GM23338 (cell line): ENCODE measurements at regions not wholly inside any gene's neighbourhood (a gene's known extent, or its start where the extent isn't known, plus 50 kb on each side); places are given as distances from the start of the nearest gene placed in this dataset.

Experiments
- ATAC-seq: fragments of 200-7000 bp; cut with Tn5 transposase; 3 replicates; pipeline ENCODE4 v1.9.1; 2020
- DNase-seq: peaks from one replicate; pipeline ENCODE4 v3.0.0-alpha.2; 2015; ENCODE audit warnings: low spot score
- H2AFZ ChIP-seq: fragments of 200-600 bp; sonication (generic); 2 replicates; pipeline ENCODE4 v1.8.0; 2016; ENCODE audit warnings: antibody characterized with exemption, mild to moderate bottlenecking, moderate library complexity
- H3F3A ChIP-seq: fragments of 200-600 bp; sonication (generic); replicated peaks from 2 replicates; pipeline ENCODE4 v1.8.0; 2017; ENCODE audit warnings: antibody characterized with exemption, mixed run types, low read depth
- H3K27ac ChIP-seq: fragments of 200-600 bp; sonication (generic); 2 replicates; pipeline ENCODE4 v1.6.1; 2016; ENCODE audit warnings: low read depth
- H3K27me3 ChIP-seq: fragments of 200-600 bp; sonication (generic); 2 replicates; pipeline ENCODE4 v1.8.0; 2016; ENCODE audit warnings: mild to moderate bottlenecking, mixed run types, moderate library complexity; ENCODE audit not compliant: insufficient read depth
- H3K36me3 ChIP-seq: fragments of 200-600 bp; sonication (generic); 2 replicates; pipeline ENCODE4 v1.8.0; 2016; ENCODE audit warnings: mild to moderate bottlenecking; ENCODE audit not compliant: insufficient read depth
- H3K4me1 ChIP-seq: fragments of 200-600 bp; sonication (generic); 2 replicates; pipeline ENCODE4 v1.8.0; 2016; ENCODE audit warnings: mild to moderate bottlenecking, moderate library complexity; ENCODE audit not compliant: insufficient read depth
- H3K4me2 ChIP-seq: fragments of 200-600 bp; sonication (generic); 2 replicates; pipeline ENCODE4 v1.7.1; 2017; ENCODE audit warnings: mixed run types
- H3K4me3 ChIP-seq: fragments of 200-600 bp; sonication (generic); 2 replicates; pipeline ENCODE4 v1.6.1; 2016; ENCODE audit warnings: mixed run types
- H3K79me2 ChIP-seq: fragments of 200-600 bp; sonication (generic); replicated peaks from 2 replicates; pipeline ENCODE4 v1.8.0; 2017; ENCODE audit warnings: mild to moderate bottlenecking; ENCODE audit not compliant: insufficient read depth
- H3K9me2 ChIP-seq: fragments of 200-600 bp; sonication (generic); 2 replicates; pipeline ENCODE4 v1.8.0; 2017; ENCODE audit not compliant: insufficient read depth
- H4K20me1 ChIP-seq: fragments of 200-600 bp; sonication (generic); replicated peaks from 2 replicates; pipeline ENCODE4 v1.8.0; 2017; ENCODE audit warnings: mild to moderate bottlenecking; ENCODE audit not compliant: insufficient read depth
- H3K27ac Mint-ChIP-seq: 2 replicates; pipeline ENCODE4 v1.8.0; 2020; ENCODE audit warnings: inconsistent platforms, mild to moderate bottlenecking, moderate library complexity, mixed read lengths
- H3K27me3 Mint-ChIP-seq: 3 replicates; pipeline ENCODE4 v1.8.0; 2022; ENCODE audit warnings: low read depth, mild to moderate bottlenecking, moderate library complexity, mixed read lengths, inconsistent platforms; ENCODE audit not compliant: insufficient read depth, poor library complexity
- H3K36me3 Mint-ChIP-seq: 3 replicates; pipeline ENCODE4 v1.8.0; 2021; ENCODE audit warnings: low read depth, mild to moderate bottlenecking, inconsistent platforms, moderate library complexity, mixed read lengths
- H3K4me1 Mint-ChIP-seq: 3 replicates; pipeline ENCODE4 v1.8.0; 2020; ENCODE audit warnings: mild to moderate bottlenecking, inconsistent platforms, mixed read lengths
- H3K4me3 Mint-ChIP-seq: 3 replicates; pipeline ENCODE4 v1.8.0; 2021; ENCODE audit warnings: moderate library complexity, mild to moderate bottlenecking, inconsistent platforms, mixed read lengths
- H3K9me3 Mint-ChIP-seq: 3 replicates; pipeline ENCODE4 v1.8.0; 2020; ENCODE audit warnings: moderate library complexity, mild to moderate bottlenecking, inconsistent platforms, mixed read lengths
- CREB1 ChIP-seq: fragments of 250-450 bp; sonication (Bioruptor Pico); IDR thresholded peaks from 2 replicates; pipeline ENCODE4 v1.5.0; 2020; ENCODE audit warnings: low read depth, mild to moderate bottlenecking, moderate library complexity
- CTCF ChIP-seq, 2 experiments: fragments of 200-600 bp in 1 of 2; sonication (generic) in 1 of 2; conservative IDR thresholded peaks; 2 replicates each; pipeline versions ENCODE4 v1.5.1 to v1.6.1; 2016 to 2017; ENCODE audit warnings: antibody characterized with exemption in 2 of 2, low read depth in 2 of 2, mild to moderate bottlenecking in 2 of 2, moderate library complexity in 1 of 2
- ETS1 ChIP-seq: IDR thresholded peaks from 2 replicates; pipeline ENCODE4 v1.6.1; 2016; ENCODE audit warnings: antibody characterized with exemption
- EZH2 ChIP-seq: fragments of 200-600 bp; sonication (generic); IDR thresholded peaks from one replicate; pipeline ENCODE4 v1.8.0; 2017; ENCODE audit warnings: antibody characterized with exemption, mild to moderate bottlenecking, low read depth; ENCODE audit not compliant: unreplicated experiment
- EZH2phosphoT487 ChIP-seq: fragments of 200-600 bp; sonication (generic); IDR thresholded peaks from one replicate; pipeline ENCODE4 v1.8.1; 2018; ENCODE audit warnings: antibody characterized with exemption; ENCODE audit not compliant: unreplicated experiment
- JUNB ChIP-seq: IDR thresholded peaks from one replicate; pipeline ENCODE4 v1.6.1; 2016; ENCODE audit warnings: antibody characterized with exemption; ENCODE audit not compliant: unreplicated experiment
- NANOG ChIP-seq: IDR thresholded peaks from 2 replicates; pipeline ENCODE4 v1.6.1; 2016; ENCODE audit warnings: antibody characterized with exemption, borderline replicate concordance
- POLR2AphosphoS5 ChIP-seq: IDR thresholded peaks from 2 replicates; pipeline ENCODE4 v1.6.1; 2016; ENCODE audit warnings: antibody characterized with exemption, low read depth
- REST ChIP-seq: IDR thresholded peaks from one replicate; pipeline ENCODE4 v1.6.1; 2018; ENCODE audit warnings: antibody characterized with exemption; ENCODE audit not compliant: unreplicated experiment
- STAT1 ChIP-seq: IDR thresholded peaks from one replicate; pipeline ENCODE4 v1.6.1; 2016; ENCODE audit warnings: antibody characterized with exemption; ENCODE audit not compliant: unreplicated experiment
- ZNF114 ChIP-seq: fragments of 250-450 bp; sonication (Bioruptor Pico); IDR thresholded peaks from 2 replicates; pipeline ENCODE4 v1.5.0; 2020; ENCODE audit warnings: mild to moderate bottlenecking, moderate library complexity
- ZNF331 ChIP-seq: fragments of 250-450 bp; sonication (Bioruptor Pico); IDR thresholded peaks from 2 replicates; pipeline ENCODE4 v1.5.0; 2020; ENCODE audit warnings: low read depth, mild to moderate bottlenecking, moderate library complexity
- ZNF462 ChIP-seq: fragments of 250-450 bp; sonication (Bioruptor Pico); IDR thresholded peaks from 2 replicates; pipeline ENCODE4 v1.5.0; 2020; ENCODE audit warnings: mild to moderate bottlenecking, moderate library complexity

GRCh38 chr17:83176623-83177583 is 97.5 kb downstream of the METRNL start:
- H3K79me2 ChIP-seq, result no peaks in the 10 kb centered on the region
- no peaks in the 10 kb centered on the region for H3K27me3 ChIP-seq
- Mint-ChIP-seq H3K27ac (no peak overlapping the region), H3K36me3 (no peaks in the 10 kb centered on the region), H3K9me3 (no peaks in the 10 kb centered on the region), H3K4me3 (no peak overlapping the region), H3K4me1 (peaks cover 2% of the 10 kb centered on the region; the same call in 1 of the 3 replicates), H3K27me3 (peaks cover 7% of the 10 kb centered on the region)
- no peaks in the 10 kb centered on the region for H3K4me1 ChIP-seq
- no peaks in the 10 kb centered on the region for H3K9me2 ChIP-seq
- no peak overlapping the region for H3K4me2 ChIP-seq
- no peaks in the 10 kb centered on the region for H3K36me3 ChIP-seq
- no peak for TF ChIP-seq ZNF331 (CRISPR knock-in tag)
- TF ChIP-seq STAT1, result no peak
- no peak for TF ChIP-seq ZNF114 (CRISPR knock-in tag)
- no peak for TF ChIP-seq JUNB
- TF ChIP-seq EZH2, result no peak
- TF ChIP-seq CREB1 (CRISPR knock-in tag), result no peak
- no peak for TF ChIP-seq EZH2phosphoT487
- no peak for TF ChIP-seq ETS1
- TF ChIP-seq CTCF (conservative IDR thresholded peaks at IDR 0.05; ENCODE audit: low read depth in 2 of 2), result no peak
- no peak for TF ChIP-seq ZNF462 (CRISPR knock-in tag)
- no peak for TF ChIP-seq REST
- no peak for TF ChIP-seq NANOG
- no peak for TF ChIP-seq POLR2AphosphoS5
- DNase-seq (no peak), ATAC-seq (no peak)
- H3K4me3 ChIP-seq, result no peak overlapping the region
- H2AFZ ChIP-seq, result no peak overlapping the region
- no peaks in the 10 kb centered on the region for H4K20me1 ChIP-seq
- no peaks in the 10 kb centered on the region for H3F3A ChIP-seq
- H3K27ac ChIP-seq, result no peak overlapping the region
